PC-3 (cell line): ENCODE measurements at regions not wholly inside any gene's neighbourhood (a gene's known extent, or its start where the extent isn't known, plus 50 kb on each side); places are given as distances from the start of the nearest gene placed in this dataset.

Source experiments
- EZH2phosphoT487 ChIP-seq: fragments of 300-600 bp; sonication (generic); IDR thresholded peaks from 2 replicates; pipeline ENCODE4 v1.6.1; 2018; ENCODE audit warnings: mild to moderate bottlenecking, antibody characterized with exemption, low read length, borderline replicate concordance
- TF ChIP-seq, protein P1 (sequence below): fragments of 300-600 bp; sonication (generic); conservative IDR thresholded peaks from 2 replicates; pipeline ENCODE4 v1.5.1; 2017; ENCODE audit warnings: antibody characterized with exemption, low read depth, mild to moderate bottlenecking, low read length

GRCh38 chr14:37948266-37948665, 259.4 kb upstream of the SSTR1 start:
- TF ChIP-seq, protein P1, sequence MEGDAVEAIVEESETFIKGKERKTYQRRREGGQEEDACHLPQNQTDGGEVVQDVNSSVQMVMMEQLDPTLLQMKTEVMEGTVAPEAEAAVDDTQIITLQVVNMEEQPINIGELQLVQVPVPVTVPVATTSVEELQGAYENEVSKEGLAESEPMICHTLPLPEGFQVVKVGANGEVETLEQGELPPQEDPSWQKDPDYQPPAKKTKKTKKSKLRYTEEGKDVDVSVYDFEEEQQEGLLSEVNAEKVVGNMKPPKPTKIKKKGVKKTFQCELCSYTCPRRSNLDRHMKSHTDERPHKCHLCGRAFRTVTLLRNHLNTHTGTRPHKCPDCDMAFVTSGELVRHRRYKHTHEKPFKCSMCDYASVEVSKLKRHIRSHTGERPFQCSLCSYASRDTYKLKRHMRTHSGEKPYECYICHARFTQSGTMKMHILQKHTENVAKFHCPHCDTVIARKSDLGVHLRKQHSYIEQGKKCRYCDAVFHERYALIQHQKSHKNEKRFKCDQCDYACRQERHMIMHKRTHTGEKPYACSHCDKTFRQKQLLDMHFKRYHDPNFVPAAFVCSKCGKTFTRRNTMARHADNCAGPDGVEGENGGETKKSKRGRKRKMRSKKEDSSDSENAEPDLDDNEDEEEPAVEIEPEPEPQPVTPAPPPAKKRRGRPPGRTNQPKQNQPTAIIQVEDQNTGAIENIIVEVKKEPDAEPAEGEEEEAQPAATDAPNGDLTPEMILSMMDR, result no peak
- no peak for TF ChIP-seq EZH2phosphoT487
